Fibroblast of skin of back (primary cell): ENCODE measurements at regions not wholly inside any gene's neighbourhood (a gene's known extent, or its start where the extent isn't known, plus 50 kb on each side); places are given as distances from the start of the nearest gene placed in this dataset.
"Not testable (repeated sequence)": the region's sequence is repeated elsewhere in the genome, so short reads cannot be mapped to it uniquely, and the experiment has no call there.

Experiments
- DNase-seq: peaks from one replicate; pipeline ENCODE4 v3.0.0-alpha.2; 2013

DNA sequence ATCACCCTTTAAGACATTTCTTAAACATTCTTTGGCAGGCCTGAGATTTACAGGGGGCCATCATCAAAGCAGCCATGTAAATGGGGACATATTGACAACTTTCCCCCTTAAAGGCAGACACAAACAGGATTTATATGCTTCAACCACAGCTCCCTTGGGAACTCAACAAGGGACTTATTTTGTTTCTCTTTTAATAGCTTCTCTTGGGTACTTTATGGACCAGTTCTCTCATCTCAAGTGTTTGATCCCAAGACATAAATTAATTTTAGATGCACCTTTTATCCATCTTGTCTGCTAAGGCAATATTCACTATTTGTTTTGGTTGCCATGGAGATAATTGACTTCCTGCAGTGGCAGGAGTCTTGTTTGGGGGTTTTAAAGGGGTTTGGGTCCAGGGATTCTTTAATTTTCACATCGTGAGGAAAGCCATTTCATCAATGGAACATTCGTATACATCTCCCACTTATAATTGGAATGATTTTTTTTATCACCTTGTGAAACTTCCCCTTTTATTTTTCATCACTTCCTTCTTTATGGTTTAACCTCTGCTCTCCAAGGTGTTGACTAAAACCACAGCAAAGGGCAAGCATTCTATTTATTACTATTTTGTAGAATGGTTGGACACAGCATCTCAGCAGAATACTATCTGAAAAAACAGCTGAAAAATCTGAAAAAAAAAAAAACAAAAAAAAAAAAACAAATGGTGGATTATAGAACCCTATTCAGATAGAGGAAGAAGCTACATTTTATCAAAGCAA, 726.0 kb downstream of the DIAPH3 start:
- DNase-seq = no peak

DNA sequence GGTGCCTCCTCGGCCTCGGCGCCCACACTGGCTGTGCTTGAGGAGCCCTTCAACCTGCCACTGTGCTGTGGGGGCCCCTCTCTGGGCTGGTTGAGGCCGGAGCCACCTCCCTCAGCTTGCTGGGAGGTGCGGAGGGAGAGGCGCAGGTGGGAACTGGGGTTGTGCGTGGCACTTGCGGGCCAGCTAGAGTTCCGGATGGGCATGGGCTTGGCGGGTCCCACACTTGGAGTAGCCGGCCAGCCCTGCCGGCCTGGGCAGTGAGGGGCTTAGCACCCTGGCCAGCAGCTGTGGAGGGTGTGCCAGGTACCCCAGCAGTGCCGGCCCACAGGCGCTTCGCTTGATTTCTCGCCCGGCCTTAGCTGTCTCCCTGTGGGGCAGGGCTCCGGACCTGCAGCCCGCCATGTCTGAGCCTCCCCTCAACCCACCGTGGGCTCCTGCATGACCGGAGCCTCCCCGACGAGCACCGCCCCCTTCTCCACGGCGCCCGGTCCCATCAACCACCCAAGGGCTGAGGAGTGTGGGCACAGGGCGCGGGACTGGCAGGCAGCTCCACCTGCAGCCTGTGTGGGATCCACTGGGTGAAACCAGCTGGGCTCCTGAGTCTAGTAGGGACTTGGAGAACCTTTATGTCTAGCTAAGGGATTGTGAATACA, 723.8 kb downstream of the DIAPH3 start:
- DNase-seq = no peak

DNA sequence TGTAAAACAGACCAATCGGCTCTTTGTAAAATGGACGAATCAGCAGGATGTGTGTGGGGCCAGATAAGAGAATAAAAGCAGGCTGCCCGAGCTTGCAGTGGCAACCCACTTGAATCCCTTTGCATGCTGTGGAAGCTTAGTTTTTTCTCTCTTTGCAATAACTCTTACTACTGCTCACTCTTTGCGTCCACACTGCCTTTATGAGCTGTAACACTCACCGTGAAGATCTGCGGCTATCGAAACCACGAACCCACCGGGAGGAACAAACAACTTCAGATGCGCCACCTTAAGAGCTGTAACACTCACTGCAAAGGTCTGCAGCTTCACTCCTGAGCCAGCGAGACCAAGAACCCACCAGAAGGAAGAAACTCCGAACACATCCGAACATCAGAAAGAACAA, 722.7 kb downstream of the DIAPH3 start:
- not testable (repeated sequence) for DNase-seq

DNA sequence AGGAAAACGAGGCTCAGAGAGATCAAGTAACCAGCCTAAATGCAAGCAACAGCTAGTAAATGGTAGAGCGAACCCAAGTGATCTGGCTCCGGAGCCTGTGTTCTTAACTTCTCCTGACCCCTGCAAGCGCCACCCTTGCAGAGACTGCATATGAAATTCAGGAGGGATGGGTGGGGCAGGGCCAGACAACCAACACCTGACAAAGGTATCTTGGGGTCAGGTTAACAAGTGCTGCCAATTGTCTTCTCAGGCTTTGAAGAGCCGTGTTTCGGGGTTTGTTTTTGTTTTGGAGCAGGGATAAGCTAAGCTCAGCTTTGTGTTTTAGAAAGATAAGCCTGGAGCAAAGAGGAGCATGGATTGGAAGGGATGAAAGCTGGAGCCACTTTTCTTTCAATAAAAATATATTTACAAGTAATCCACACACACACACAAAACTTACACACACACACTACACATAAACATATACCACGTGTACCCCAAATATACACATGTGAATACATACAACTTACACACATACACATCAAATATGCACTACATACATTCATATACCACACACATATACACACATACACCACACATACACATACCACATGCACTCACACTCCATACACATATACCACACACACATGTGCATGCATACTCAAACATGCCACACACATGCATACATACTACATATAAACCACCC, 722.0 kb downstream of the DIAPH3 start:
- no peak for DNase-seq

DNA sequence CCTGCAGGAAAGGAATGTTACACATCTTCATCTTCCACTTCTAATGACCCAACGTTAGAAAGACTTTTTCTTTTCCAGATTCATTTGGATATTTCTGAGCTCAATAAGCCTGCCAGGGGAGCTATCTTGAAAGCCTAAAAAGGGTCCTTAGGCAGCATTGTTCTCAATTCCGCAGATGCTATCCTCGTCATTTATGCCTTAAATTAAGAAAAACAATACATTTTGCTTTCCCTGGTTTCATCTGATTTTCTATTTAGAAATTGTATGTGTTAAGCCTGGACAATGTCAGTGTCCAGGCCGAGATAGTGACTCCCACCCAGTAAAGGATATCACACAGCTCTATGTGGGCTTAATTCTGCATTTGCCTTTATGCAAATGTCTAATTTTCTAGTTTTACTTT, 721.3 kb downstream of the DIAPH3 start:
- no peak for DNase-seq

DNA sequence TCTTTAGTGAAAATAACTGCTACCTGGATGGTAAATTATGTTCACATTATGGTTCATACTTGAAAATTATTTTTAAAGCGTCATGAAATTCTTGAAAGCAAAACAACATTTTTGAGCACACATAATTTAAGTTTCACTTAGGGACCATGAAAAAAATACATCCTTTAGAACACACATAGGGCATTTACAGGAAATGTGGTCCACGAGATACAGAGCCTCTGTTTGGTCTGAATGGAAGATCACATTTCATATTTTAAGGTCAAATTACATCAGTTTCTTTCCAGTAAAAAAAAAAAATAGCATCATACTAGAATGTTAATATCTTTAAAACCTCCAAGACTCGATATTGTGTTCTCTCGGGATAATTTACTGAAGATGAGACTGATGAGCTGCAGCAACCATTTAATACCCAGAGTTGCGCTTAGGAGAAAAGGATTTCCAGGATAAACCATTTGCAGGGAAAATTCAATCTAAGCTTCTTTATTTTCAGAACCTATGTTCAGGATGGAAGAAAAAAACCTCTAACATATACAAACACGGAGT, 720.7 kb downstream of the DIAPH3 start:
- DNase-seq = peak; percentile 23

DNA sequence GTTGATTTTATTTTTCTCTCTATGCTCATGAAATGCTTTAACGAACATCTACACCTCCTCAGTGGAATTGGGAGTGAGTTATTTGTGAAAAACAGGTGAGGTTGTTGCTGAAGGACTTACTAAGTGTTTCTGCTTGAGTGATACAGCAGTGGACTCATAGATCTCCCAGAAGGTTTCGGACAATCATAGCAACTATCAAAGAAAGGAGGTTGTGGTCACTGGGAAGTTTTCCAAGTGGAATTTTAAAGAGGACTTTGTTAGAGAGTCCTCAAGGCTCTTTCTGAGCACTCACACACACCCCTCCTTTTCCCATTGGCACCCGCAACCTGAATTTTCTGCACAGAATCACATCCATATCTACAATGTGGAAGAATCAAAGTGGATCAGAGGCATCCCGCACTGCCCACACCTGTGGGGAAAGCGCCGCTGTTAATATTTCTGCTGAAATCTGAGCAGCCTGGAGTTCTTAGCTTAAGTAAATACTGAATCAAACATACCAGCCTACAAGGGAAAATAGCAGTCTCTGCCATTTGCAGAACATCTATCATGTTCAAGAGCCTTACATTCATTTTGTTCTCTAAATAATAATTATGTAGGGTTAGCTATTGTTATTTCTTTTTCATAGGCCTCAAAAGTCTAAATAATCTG, 719.4 kb downstream of the DIAPH3 start:
- no peak for DNase-seq

DNA sequence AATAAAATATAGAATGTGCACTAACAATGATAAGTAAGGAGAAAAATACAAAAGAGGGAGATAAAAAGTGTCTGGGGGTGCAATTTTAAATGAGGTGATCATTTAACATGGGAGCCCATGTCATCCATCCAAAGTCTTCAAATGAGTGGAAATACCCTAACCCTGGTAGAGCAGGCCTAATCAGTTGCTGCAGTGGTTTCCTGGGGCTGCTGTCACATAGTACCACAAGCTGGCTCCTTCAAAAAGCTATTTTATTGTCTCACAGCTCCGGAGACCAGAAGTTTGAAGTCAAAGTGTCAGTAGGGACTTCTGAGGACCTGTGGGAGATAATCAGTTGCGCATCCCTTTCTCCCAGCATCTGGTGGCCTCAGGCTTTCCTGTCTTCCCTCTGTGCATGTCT, 717.9 kb downstream of the DIAPH3 start:
- DNase-seq = no peak

DNA sequence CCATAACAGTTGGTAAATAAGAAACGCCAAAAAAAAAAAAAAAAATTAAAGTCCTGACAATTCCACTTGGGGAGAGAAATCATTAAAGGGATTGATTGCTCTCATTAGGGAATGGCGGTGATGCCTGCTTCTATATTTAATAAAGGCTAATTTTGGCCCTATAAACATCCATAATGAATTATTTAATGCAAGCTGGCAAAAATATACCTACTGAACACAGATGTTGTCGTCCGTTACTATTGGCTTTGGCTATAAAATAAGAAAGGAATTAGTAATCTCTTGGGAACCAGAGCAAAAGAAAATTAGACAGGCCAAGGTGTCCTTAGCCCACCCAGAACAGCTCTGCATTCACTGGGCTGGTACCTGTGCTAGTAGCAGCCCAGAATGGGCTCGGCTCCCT, 717.3 kb downstream of the DIAPH3 start:
- DNase-seq = no peak

DNA sequence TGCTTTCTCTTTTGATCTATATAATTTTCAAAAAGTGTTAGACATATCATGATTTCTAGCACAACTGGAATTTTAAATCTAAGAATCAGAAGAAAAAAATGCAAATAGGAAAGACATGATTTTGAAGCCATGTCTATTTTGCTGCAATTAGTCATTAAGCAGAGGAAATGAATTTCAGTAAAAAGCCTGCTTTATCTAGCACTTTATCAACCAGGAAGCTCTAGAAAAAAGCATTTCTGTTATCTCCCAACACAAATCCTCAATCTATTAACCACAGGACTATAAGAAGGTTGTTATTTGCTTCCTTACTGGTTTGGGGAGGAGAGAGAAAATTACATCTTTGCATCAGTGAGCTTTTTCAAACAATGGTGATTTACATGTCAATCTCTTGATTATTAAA, 716.7 kb downstream of the DIAPH3 start:
- DNase-seq = peak; percentile 6

DNA sequence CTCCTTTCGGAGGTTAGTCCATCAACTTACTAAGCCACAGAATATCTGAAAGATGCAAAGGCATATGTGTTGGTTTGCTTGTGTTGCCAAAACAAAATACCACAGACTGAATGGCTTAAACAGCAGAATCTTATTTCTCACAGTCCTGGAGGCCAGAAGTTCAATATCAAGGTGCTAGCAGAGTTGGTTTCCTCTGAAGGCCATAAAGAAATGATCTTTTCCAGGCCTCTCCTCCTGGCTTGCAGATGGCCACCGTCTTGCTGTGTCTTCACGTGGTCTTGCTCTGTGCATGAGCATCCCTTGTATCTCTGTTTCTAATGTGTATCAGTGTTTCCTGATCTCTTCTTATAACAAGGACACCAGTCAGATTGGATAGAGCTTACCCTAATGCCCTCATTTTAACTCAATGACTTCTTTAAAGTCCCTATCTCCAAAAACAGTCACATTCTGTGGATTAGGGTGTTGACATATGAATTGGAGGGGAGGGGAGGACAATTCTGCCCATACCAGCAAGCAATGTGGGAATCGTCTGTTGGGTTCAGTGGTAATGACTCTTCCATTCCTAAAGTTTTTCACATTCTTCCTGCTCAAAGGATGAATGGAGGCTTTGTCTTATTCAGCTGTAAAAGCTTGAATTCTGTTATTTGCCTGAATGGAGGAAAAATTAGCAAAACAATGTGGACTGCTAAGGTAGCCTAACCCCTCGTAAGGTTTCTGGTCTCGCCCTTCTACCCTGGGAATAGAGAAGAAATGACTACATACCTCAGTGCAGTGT, 715.7 kb downstream of the DIAPH3 start:
- peak; percentile 85 for DNase-seq

DNA sequence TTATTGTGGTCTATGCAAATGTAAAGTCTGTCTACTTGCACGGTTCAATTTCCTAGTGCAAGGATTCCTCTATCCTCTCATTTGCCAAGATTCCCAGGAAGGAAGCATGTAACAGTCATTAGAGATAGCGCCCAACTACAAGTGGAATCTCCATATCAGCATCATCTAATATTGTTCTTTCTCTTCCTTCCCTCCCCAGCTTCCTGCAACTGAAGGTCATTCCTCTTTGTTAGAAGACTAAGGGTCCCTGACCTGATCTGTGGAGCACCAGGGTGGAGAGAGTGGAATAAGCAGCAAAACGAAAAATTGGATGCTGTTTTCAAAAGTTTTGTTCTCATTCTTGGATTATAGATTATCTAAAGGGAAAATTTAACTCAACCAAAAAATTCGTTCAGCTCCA, 714.0 kb downstream of the DIAPH3 start:
- no peak for DNase-seq

DNA sequence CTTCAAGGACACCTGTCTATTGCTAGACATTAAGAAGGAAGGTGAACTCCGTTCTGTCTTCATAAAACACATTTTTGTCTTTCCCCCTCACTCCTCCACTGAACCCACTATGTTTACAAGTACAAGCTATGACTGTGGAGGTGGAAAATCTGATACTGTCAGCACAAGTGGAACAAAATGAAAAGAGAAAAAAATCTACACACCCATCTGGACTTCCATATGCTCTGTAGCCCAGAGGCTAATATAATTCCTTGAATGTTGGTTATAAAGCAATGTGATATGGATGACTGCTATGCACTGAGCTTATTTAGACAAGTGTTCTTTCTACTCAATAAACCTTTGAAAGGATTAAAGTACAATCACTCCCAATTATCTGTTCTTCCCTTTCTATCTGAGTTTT, 713.5 kb downstream of the DIAPH3 start:
- DNase-seq = no peak

DNA sequence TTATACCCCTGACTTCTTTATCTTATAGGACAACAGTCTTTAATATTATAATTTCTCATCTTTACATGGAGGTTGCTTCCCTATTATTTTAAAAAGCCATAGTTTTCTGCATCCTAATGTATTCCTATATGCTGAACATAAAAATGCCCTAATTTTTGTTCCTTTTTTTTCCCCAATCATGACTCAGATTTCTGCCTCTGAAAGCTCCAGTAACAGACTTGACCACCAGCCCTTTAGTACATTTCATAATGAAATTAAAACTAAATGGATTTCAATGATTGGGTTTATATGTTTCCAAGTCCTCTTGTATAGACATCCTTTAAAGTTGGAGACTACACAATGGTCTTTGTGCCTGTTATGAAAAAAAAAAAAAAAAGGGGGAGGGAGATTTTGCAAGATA, 712.5 kb downstream of the DIAPH3 start:
- no peak for DNase-seq

DNA sequence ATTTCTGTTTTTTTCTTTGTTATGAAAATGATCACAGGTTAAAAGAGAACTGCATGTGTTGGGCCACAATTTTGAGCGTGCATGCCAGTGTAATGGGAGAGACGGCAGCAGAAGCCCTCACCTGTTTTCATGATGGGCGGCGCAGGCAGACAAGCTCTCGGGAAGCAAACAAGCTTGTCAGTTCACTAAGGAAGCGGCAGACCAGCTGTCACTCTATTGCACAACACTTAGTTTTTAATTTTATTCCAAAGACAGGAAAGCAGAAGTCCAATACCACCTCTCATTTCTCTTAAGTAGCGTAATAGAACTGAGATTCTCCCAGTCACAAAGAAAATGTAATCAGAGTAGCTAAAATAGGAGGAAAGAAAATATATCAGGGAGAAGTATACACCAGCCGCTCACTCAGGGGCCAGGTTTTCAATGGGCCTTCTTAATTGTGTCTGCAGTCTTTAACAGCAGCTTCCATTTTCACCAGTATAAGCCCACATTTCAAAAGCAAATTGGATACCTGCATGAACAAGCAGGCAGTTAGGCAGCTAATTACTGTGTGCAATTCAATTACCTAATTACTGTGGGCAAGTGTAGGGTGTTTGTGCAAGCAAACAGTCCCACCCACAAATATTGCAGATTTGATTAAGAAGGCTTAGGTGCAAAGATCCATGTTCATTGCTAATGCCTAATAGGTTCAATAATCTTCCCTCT, 711.4 kb downstream of the DIAPH3 start:
- DNase-seq = no peak

DNA sequence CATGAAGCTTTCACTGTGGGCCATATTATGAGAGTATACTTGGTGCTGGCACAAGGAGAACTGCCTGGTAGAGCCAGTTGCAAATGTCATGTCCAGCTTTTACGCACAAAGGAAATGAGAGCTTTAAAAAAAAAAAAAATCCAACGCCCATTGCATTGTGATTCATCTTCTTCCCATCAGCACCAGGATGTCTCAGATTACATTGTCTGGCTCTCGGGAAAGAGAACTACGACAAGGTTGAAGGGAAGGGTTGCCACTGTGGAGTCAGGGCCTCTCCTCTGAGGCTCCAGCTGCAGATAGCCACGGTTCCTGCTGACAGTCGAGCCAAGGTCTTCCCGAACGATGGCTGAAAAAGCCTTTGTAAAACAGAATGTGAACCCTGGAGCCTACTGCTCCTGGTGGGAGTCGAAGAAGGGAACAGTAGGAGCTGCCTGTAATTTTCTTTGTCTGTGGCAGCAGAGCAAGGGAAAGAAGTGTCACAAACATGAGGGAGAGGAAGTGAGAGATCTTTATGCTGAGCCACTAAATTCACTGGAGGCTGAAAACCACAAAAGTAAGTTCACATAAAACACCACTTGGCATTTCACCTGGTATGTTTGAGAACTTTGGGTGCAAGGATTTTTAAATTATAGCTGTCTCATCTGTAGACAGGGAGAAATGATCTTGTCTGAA, 704.7 kb downstream of the DIAPH3 start:
- DNase-seq = peak; percentile 83

DNA sequence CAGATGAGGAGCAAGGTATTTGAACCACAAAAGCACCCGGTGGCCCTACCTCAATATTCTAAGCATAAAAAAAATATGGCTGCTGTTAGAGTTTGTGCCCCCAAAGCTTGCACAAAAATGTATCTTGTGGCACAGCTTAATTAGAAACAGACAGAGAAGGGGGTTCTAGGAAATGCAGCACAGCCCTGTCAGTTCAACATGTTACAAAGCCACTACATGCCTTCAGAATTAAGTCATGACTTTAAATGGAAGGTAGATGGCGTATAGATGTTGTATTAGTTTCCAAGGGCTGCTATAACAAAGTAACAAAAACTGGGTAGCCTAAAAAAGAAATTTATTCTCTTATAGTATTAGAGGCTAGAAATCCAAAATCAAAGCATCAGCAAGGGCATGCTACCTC, 703.8 kb downstream of the DIAPH3 start:
- peak; percentile 73 for DNase-seq

DNA sequence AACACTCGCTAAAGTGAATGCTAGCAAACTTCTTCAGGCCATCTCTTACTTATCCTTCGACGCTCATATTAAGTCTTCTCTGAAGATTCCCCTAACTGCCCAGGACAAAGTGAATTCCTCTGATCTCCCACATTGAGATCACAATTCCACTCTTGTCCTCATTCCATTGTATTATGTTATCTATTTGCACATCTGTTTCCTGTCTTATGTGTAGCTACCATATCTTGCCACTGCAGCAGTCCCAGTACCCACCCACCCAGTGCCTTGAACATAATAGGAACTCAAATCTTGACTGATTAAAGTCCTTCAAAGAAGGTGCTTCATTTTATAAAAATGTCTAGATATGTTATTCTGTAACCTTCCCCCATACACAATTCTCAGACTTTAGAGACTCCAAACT, 702.3 kb downstream of the DIAPH3 start:
- DNase-seq = no peak

DNA sequence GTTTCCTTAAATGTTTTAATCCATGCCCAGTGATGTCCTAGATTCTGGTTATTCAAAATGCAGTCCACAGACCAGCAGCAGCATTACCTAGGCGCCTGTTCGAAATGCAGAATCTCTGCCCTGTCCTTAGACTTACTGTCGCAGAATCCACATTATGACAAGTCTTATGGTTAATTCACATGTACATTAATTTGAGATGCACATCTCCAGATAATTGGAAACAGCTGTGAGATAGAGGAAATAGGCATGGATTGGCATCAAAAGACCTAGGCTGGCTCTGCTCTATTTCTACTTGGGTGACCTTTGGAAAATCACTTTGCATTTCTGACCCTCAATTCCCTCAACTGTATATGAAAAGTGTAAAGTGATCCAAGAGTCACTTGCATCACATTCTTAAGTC, 700.7 kb downstream of the DIAPH3 start:
- DNase-seq = no peak

DNA sequence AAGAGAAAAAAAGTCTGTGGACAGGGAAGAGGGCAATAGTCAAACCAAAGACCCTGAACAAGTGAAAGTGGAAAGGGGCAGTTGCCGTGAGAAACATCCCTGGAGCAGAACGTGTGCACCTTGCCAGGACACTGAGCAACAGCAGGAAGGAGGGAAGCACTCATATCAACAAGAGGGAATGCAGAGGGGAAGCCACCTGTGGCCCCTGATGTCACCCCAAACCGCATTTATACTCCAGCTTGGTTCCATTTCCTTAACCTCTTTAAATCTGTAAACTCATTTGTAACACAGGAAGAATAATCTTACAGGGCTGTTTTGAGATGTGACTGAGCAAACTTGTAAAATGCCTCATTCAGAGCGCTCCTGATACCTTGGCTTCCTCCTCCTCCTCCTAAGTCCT, 698.8 kb downstream of the DIAPH3 start:
- DNase-seq = no peak

DNA sequence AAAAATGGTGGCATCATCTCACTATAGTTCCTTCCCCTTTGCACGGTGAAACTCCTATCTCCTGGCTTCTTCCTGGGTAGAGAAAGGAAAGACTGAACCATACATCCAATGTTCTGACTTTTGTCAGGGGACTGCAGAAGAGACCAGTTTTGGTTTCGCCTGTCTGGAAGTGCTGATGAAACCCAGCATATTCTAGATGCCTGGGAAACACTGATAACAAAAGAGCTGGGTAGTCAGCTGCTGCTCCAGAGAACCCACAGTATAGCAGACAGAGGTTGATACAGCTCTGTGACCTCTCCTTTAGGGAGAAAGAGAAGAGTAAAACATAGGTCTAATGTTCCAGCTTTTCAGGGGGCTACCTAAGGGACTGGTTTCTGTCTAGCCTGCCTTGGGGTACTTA, 695.3 kb downstream of the DIAPH3 start:
- DNase-seq = no peak
